HEK293T (cell line): ENCODE measurements at regions not wholly inside any gene's neighbourhood (a gene's known extent, or its start where the extent isn't known, plus 50 kb on each side); places are given as distances from the start of the nearest gene placed in this dataset.
"Not testable (repeated sequence)": the region's sequence is repeated elsewhere in the genome, so short reads cannot be mapped to it uniquely, and the experiment has no call there.

ENCODE experiments used
- CTCF ChIA-PET: fragments of 350-600 bp; formaldehyde crosslinking; extraction: SDS; loops from one replicate; lab custom pipeline; 2021; ENCODE audit warnings: antibody characterized with exemption, inconsistent platforms; lab: Yijun Ruan, JAX
- POLR2A ChIA-PET: fragments of 350-600 bp; formaldehyde crosslinking; extraction: SDS; loops from one replicate; lab custom pipeline; 2020; ENCODE audit warnings: antibody characterized with exemption, inconsistent platforms; lab: Yijun Ruan, JAX
- DNase-seq: peaks from one replicate; pipeline ENCODE4 v3.0.0; 2012; ENCODE audit warnings: mixed read lengths; ENCODE audit errors: extremely low spot score
- ARNT ChIP-seq: fragments of 450-650 bp; IDR thresholded peaks from 2 replicates; pipeline ENCODE4 v1.6.1; 2017; ENCODE audit warnings: mild to moderate bottlenecking
- BHLHE40 ChIP-seq: fragments of 450-650 bp; IDR thresholded peaks from 2 replicates; pipeline ENCODE4 v1.6.1; 2016; ENCODE audit warnings: mild to moderate bottlenecking, moderate library complexity, borderline replicate concordance
- CTBP1 ChIP-seq: fragments of 450-650 bp; IDR thresholded peaks from 2 replicates; pipeline ENCODE4 v1.6.1; 2016; ENCODE audit warnings: borderline replicate concordance
- ELF4 ChIP-seq: fragments of 450-650 bp; IDR thresholded peaks from 2 replicates; pipeline ENCODE4 v1.6.1; 2017; ENCODE audit warnings: antibody characterized with exemption
- FOXA1 ChIP-seq: fragments of 450-650 bp; IDR thresholded peaks from 2 replicates; pipeline ENCODE4 v1.6.1; 2016; ENCODE audit warnings: mild to moderate bottlenecking
- FOXK2 ChIP-seq: fragments of 450-650 bp; IDR thresholded peaks from 2 replicates; pipeline ENCODE4 v1.6.1; 2016; ENCODE audit warnings: mild to moderate bottlenecking
- FOXM1 ChIP-seq: fragments of 450-650 bp; IDR thresholded peaks from 2 replicates; pipeline ENCODE4 v1.6.1; 2017; ENCODE audit warnings: mild to moderate bottlenecking, borderline replicate concordance
- HDGF ChIP-seq: fragments of 450-650 bp; IDR thresholded peaks from 2 replicates; pipeline ENCODE4 v1.6.1; 2017; ENCODE audit warnings: antibody characterized with exemption, borderline replicate concordance
- L3MBTL2 ChIP-seq: fragments of 450-650 bp; conservative IDR thresholded peaks from 2 replicates; pipeline ENCODE4 v1.6.1; 2016; ENCODE audit warnings: mild to moderate bottlenecking
- LEF1 ChIP-seq: fragments of 450-650 bp; IDR thresholded peaks from 2 replicates; pipeline ENCODE4 v1.6.1; 2017; ENCODE audit warnings: mild to moderate bottlenecking, borderline replicate concordance
- NFRKB ChIP-seq: fragments of 450-650 bp; IDR thresholded peaks from 2 replicates; pipeline ENCODE4 v1.6.1; 2016; ENCODE audit warnings: mild to moderate bottlenecking, moderate library complexity
- PKNOX1 ChIP-seq: fragments of 450-650 bp; IDR thresholded peaks from 2 replicates; pipeline ENCODE4 v1.6.1; 2016
- SP1 ChIP-seq: fragments of 450-650 bp; IDR thresholded peaks from 2 replicates; pipeline ENCODE4 v1.6.1; 2017
- SUZ12 ChIP-seq: fragments of 450-650 bp; IDR thresholded peaks from 2 replicates; pipeline ENCODE4 v1.6.1; 2016; ENCODE audit warnings: mild to moderate bottlenecking
- TARDBP ChIP-seq: fragments of 450-650 bp; IDR thresholded peaks from 2 replicates; pipeline ENCODE4 v1.6.1; 2016
- ZNF384 ChIP-seq: fragments of 450-650 bp; IDR thresholded peaks from 2 replicates; pipeline ENCODE4 v1.6.1; 2016

GRCh38 chr12:9328065-9328464 is 119.9 kb upstream of the PZP start:
- ChIA-PET CTCF (no interaction called here), POLR2A (no interaction called here)
- no peak for DNase-seq
- no peak for TF ChIP-seq LEF1
- no peak for TF ChIP-seq BHLHE40
- no peak for TF ChIP-seq ELF4
- no peak for TF ChIP-seq PKNOX1
- TF ChIP-seq ZNF384 = no peak

GRCh38 chr12:9327320-9327719 is 119.1 kb upstream of the PZP start:
- CTCF ChIA-PET = no interaction called here
- no peak for DNase-seq
- POLR2A ChIA-PET = no interaction called here
- TF ChIP-seq LEF1 (no peak), L3MBTL2 (no peak), CTBP1 (no peak), ELF4 (no peak), FOXA1 (no peak), ARNT (no peak), FOXK2 (no peak), PKNOX1 (no peak), BHLHE40 (no peak), SP1 (no peak), ZNF384 (no peak), TARDBP (no peak), NFRKB (no peak), HDGF (no peak)

- DNase-seq, POLR2A ChIA-PET, CTCF ChIA-PET: not testable (repeated sequence)
These were observed 118.7 kb upstream of the PZP start for GRCh38 chr12:9326849-9327248.

- ChIA-PET CTCF (no interaction called here), POLR2A (no interaction called here)
- no peak for DNase-seq
- TF ChIP-seq ARNT = no peak
- no peak for TF ChIP-seq PKNOX1
- TF ChIP-seq TARDBP = no peak
- TF ChIP-seq ELF4 = no peak
- TF ChIP-seq NFRKB = no peak
- no peak for TF ChIP-seq FOXM1
- no peak for TF ChIP-seq BHLHE40
- TF ChIP-seq ZNF384 = no peak
- no peak for TF ChIP-seq HDGF
- TF ChIP-seq CTBP1 = no peak
- TF ChIP-seq FOXA1 = no peak
- TF ChIP-seq SUZ12 = no peak
- no peak for TF ChIP-seq L3MBTL2
- TF ChIP-seq SP1 = no peak
- TF ChIP-seq FOXK2 = no peak
- TF ChIP-seq LEF1 = no peak
These were observed 117.9 kb upstream of the PZP start for GRCh38 chr12:9326085-9326484.

GRCh38 chr12:9325471-9325870 is 117.3 kb upstream of the PZP start:
- TF ChIP-seq FOXK2 = no peak
- POLR2A ChIA-PET = no interaction called here
- DNase-seq = no peak
- CTCF ChIA-PET = no interaction called here

- ChIA-PET CTCF (no interaction called here), POLR2A (no interaction called here)
- TF ChIP-seq LEF1 (no peak), SUZ12 (no peak), FOXM1 (no peak), BHLHE40 (no peak), ZNF384 (no peak), FOXK2 (no peak), ELF4 (no peak), L3MBTL2 (no peak), HDGF (no peak), TARDBP (no peak), FOXA1 (no peak), PKNOX1 (no peak), NFRKB (no peak), ARNT (no peak)
- no peak for DNase-seq
These were observed 116.6 kb upstream of the PZP start for GRCh38 chr12:9324782-9325181.
